ENCODE measurements at regions not wholly inside any gene's neighbourhood (a gene's known extent, or its start where the extent isn't known, plus 50 kb on each side); places are given as distances from the start of the nearest gene placed in this dataset.
"Not testable (repeated sequence)": the region's sequence is repeated elsewhere in the genome, so short reads cannot be mapped to it uniquely, and the experiment has no call there.

DNA sequence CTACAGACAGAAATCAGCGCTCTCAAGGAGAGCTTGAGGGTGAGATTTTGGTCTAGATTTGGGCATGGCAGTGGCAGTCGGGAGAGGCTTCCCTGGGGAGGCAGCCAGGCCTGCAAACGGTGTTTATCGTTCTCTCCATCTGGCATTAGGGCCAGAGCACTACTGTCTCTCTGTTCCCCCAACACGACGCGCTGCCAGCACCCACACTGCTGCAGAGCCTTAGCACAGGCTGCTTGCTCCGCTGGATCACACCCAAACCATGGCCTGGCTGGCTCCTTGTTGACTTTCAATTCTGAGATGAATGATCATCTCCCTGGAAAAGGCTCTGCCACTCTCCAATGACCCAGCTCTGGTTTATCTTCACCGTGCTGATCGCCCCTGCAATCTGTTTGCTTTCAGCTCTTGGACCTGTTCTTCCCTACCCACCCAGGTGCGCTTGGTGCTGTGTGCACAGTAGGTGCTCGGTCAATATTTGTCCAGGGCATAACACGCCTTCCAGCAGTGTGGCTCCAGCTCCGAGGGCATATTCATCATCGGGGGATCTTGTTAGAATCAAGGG is 106.1 kb downstream of the TFAP2C start:
- no peak for DNase-seq (ENCODE audit: extremely low spot score)
- CTCF ChIA-PET = no interaction called here
- TF ChIP-seq, protein P1, sequence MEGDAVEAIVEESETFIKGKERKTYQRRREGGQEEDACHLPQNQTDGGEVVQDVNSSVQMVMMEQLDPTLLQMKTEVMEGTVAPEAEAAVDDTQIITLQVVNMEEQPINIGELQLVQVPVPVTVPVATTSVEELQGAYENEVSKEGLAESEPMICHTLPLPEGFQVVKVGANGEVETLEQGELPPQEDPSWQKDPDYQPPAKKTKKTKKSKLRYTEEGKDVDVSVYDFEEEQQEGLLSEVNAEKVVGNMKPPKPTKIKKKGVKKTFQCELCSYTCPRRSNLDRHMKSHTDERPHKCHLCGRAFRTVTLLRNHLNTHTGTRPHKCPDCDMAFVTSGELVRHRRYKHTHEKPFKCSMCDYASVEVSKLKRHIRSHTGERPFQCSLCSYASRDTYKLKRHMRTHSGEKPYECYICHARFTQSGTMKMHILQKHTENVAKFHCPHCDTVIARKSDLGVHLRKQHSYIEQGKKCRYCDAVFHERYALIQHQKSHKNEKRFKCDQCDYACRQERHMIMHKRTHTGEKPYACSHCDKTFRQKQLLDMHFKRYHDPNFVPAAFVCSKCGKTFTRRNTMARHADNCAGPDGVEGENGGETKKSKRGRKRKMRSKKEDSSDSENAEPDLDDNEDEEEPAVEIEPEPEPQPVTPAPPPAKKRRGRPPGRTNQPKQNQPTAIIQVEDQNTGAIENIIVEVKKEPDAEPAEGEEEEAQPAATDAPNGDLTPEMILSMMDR (IDR thresholded peaks at IDR 0.05; ENCODE audit: control extremely low read depth, extremely low read depth, low read depth, missing control alignments) = no peak
- POLR2A ChIA-PET = no interaction called here

DNA sequence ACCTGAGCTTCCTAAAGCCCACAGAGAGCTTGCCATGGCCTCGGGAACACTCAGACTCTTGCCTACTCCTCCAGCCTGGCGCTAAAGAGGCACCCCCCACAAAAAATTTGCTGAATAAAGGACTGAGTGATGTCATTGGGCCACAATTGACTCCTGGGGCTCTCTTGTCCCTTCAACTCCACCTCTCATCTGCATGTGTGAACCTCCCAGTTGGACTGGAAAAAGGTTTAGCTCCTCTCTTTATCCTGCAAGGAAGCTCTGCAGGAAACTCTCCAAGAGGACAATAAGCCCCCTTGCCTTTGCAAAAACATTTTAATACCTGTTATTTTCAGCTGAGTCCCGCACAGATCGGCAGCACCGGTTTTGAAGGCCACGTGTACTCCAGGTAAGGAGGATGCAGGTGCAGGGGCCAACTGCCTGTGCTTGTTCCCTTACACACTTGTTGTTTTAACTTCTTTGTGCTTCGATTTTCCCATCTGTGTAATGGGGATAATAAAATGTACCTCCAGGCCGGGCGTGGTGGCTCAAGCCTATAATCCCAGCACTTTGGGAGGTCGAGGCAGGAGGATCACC is 107.3 kb downstream of the TFAP2C start:
- CTCF ChIA-PET = no interaction called here
- no peak for DNase-seq (ENCODE audit: extremely low spot score)
- POLR2A ChIA-PET = no interaction called here
- TF ChIP-seq, protein P1 (IDR thresholded peaks at IDR 0.05; ENCODE audit: control extremely low read depth, extremely low read depth, low read depth, missing control alignments) = no peak

DNA sequence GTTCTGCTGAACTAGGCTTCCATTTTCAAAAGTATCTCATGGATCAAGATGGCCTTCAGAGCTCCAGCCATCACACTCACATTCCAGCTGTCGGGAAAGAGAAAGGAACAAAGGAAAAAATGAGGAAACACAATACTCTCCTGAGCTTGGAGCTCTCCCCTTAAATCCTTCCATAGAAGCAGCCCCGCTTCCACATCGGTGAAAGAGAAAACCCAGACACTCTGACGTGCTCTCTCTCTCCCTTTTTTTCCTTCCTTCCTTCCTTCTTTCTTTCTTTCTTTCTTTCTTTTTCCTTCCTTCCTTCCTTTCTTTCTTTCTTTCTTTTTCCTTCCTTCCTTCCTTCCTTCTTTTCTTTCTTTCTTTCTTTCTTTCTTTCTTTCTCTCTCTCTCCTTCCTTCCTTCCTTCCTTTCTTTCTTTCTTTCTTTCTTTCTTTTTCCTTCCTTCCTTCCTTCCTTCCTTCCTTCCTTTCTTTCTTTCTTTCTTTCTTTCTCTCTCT is 115.3 kb downstream of the TFAP2C start:
- POLR2A ChIA-PET; DNase-seq (ENCODE audit: extremely low spot score): not testable (repeated sequence)
- CTCF ChIA-PET = interaction anchor here (1.3 kb wide), 1 partner anchor 11 kb away, joined by 3 read pairs; no protein-coding TSS in a partner anchor

DNA sequence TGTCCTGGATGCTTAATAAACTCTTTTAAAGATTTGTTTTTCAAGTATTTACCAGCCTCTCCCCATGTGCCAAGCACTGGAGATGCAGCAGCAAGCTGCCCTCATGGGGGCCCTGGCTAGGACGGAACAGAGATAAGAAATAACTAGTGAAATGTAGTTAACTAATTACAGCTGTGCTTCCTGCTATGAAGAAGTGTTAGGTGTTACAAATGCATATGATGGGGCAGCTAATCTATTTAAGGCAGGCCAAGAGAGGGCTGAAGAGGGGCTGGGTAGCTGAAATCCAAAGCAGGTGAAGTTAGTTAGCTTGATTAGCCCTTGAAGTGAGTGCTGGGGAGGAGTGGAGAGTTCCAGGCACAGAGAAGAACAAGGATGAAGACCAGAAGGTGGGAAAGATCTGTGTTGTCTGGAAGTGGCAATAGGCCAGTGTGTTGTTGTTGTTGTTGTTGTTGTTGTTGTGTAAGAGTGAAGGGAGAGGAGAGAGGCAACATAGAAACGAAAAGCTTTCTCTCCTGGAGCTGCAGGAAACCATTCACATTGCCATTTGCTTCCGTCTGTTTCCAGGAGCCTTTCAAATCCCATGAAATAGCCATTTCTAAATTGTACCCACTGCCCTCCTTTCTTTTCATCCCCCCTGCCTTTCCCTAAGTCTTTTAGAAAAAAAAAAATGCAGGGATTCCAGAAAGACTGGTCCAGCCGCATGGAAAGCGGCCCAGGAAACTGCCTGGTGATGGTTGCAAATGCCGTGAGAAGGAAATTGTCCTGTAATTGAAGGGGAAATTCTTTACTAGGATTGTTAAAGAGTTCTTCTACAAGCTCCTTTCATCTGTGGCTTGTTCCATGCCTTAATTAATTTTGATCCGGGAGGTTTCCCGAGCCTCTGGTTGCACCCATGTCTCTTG is 119.6 kb downstream of the TFAP2C start:
- ChIA-PET CTCF (interaction anchor here (1.1 to 1.4 kb wide), 2 partner anchors 8 to 15 kb away, joined by 3 read pairs; no protein-coding TSS in a partner anchor), POLR2A (no interaction called here)
- TF ChIP-seq, protein P1 (IDR thresholded peaks at IDR 0.05; ENCODE audit: control extremely low read depth, extremely low read depth, low read depth, missing control alignments) = no peak
- no peak for DNase-seq (ENCODE audit: extremely low spot score)

DNA sequence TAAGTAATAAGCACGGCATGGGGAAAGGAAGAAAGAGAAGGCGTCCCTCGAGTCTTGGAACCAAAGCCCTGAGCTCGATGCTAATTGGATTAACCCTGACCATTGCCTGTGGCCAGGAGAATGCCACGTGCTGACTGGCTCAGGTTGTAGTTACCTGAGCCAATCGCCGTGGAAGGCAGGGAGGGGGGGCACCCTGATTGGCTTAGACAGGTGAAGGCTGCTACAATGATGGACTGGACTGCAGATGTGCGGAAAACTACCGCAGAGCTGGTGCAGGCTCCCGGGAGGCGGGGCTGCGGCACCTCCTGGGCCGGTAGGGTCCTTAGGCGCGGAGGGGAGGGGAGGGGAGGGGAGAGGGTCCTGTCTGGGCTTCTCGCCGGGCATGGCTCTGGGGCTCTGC is 121.3 kb downstream of the TFAP2C start:
- ChIA-PET CTCF (no interaction called here), POLR2A (no interaction called here)
- TF ChIP-seq, protein P1 (IDR thresholded peaks at IDR 0.05; ENCODE audit: control extremely low read depth, extremely low read depth, low read depth, missing control alignments) = no peak
- no peak for DNase-seq (ENCODE audit: extremely low spot score)

DNA sequence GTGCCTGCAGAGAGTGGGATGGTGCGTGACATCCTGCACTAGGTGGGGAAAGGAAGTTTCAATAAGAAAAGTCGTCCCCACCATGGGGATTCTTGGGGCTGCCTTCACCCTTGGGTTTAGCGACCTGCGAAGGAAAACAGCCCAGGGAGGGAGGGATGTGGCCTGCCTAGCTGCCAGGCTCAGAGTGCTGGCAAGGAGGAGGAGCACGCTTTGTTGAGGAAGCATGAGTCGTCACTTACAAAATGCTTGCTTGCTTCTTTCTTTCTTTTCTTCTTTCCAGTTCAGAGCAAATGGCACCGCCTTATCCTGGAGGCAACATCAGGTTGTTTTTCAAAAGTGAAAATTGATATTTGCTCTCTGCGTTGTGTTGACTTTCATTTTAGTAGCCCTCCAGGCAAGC is 123.2 kb downstream of the TFAP2C start:
- TF ChIP-seq, protein P1 (IDR thresholded peaks at IDR 0.05; ENCODE audit: control extremely low read depth, extremely low read depth, low read depth, missing control alignments) = no peak
- DNase-seq (ENCODE audit: extremely low spot score) = no peak
- POLR2A ChIA-PET = no interaction called here
- CTCF ChIA-PET = no interaction called here

DNA sequence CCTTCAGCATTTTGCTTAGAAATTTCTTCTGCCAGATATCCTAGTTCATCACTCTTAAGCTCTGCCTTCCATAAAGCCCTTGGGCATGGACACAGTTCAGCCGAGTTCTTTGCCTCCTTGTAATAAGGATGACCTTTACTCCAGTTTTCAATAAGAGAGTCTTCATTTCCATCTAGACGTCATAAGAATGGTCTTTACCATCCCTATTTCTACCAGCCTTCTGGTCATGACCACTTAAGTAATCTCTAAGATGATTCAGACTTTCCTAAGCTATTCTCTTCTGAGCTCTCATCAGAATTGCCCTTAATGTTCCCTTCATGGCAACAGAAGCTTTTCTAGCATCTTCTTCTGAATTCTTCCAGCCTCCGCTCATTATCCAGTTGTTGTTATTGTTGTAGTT is 126.1 kb downstream of the TFAP2C start:
- DNase-seq (ENCODE audit: extremely low spot score) = no peak
- POLR2A ChIA-PET = no interaction called here
- CTCF ChIA-PET = interaction anchor here (1.2 kb wide), 1 partner anchor 11 kb away, joined by 3 read pairs; no protein-coding TSS in a partner anchor
- TF ChIP-seq, protein P1 (IDR thresholded peaks at IDR 0.05; ENCODE audit: control extremely low read depth, extremely low read depth, low read depth, missing control alignments) = no peak

DNA sequence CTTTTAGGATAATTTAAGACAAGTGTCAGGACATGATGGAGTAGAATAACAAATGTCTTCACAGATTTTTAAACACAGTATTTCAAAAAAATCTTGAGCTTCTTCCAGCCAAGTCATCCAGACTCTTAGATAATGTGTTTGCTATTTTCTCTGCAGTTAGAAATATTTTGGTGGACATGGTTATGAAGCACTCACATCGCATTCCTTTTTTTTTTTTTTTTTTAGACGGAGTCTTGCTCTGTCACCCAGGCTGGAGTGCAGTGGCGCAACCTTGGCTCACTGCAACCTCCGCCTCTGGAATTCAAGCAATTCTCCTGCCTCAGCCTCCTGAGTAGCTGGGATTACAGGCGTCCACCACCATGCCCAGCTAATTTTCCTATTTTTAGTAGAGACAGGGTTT is 127.6 kb downstream of the TFAP2C start:
- DNase-seq (ENCODE audit: extremely low spot score) = not testable (repeated sequence)
- CTCF ChIA-PET = interaction anchor here (1.2 kb wide), 1 partner anchor 9 kb away, joined by 3 read pairs; no protein-coding TSS in a partner anchor

More for the DNA sequence above, 127.6 kb downstream of the TFAP2C start:
- POLR2A ChIA-PET = not testable (repeated sequence)
